HepG2 (cell line): ENCODE measurements at regions not wholly inside any gene's neighbourhood (a gene's known extent, or its start where the extent isn't known, plus 50 kb on each side); places are given as distances from the start of the nearest gene placed in this dataset.

Source experiments
- CBFB ChIP-seq: sonication (generic); formaldehyde crosslinking; IDR thresholded peaks from 2 replicates; pipeline ENCODE4 v1.4.0; 2020; ENCODE audit warnings: missing genetic modification reagents
- GATA4 ChIP-seq: sonication (generic); IDR thresholded peaks from 2 replicates; pipeline ENCODE4 v1.6.1; 2016; ENCODE audit warnings: antibody characterized with exemption, low read depth, borderline replicate concordance
- KDM6A ChIP-seq: IDR thresholded peaks from 2 replicates; pipeline ENCODE4 v1.6.1; 2016; ENCODE audit warnings: low read depth
- SIX1 ChIP-seq: sonication (generic); formaldehyde crosslinking; IDR thresholded peaks from 2 replicates; pipeline ENCODE4 v1.4.0; 2020; ENCODE audit warnings: missing genetic modification reagents, borderline replicate concordance
- ZBED4 ChIP-seq: sonication (generic); formaldehyde crosslinking; IDR thresholded peaks from 2 replicates; pipeline ENCODE4 v1.4.0; 2020; ENCODE audit warnings: missing genetic modification reagents, borderline replicate concordance
- ZNF33A ChIP-seq: sonication (generic); formaldehyde crosslinking; IDR thresholded peaks from 2 replicates; pipeline ENCODE4 v1.5.1; 2020; ENCODE audit warnings: missing genetic modification reagents, mild to moderate bottlenecking, moderate library complexity, borderline replicate concordance
- ZNF34 ChIP-seq: sonication (generic); formaldehyde crosslinking; IDR thresholded peaks from 2 replicates; pipeline ENCODE4 v1.4.0; 2020; ENCODE audit warnings: mild to moderate bottlenecking, missing genetic modification reagents, borderline replicate concordance
- ZNF598 ChIP-seq: sonication (generic); formaldehyde crosslinking; IDR thresholded peaks from 2 replicates; pipeline ENCODE4 v1.5.1; 2020; ENCODE audit warnings: mild to moderate bottlenecking, missing genetic modification reagents, borderline replicate concordance
- ZNF609 ChIP-seq: sonication (generic); formaldehyde crosslinking; IDR thresholded peaks from 2 replicates; pipeline ENCODE4 v1.4.0; 2020; ENCODE audit warnings: mild to moderate bottlenecking, missing genetic modification reagents, borderline replicate concordance
- TF ChIP-seq, protein P1 (sequence below): sonication (generic); formaldehyde crosslinking; IDR thresholded peaks from 2 replicates; pipeline ENCODE4 v1.5.0; 2020; ENCODE audit warnings: mild to moderate bottlenecking, missing genetic modification reagents
- TF ChIP-seq, protein P2 (sequence below), 2 experiments: sonication (generic) in 1 of 2; formaldehyde crosslinking in 1 of 2; IDR thresholded peaks; 2 replicates each; pipeline versions ENCODE4 v1.6.1 to v1.9.0; 2014 to 2022; ENCODE audit warnings: antibody characterized with exemption in 1 of 2, borderline replicate concordance in 1 of 2, inconsistent platforms in 1 of 2, low read depth in 1 of 2, missing genetic modification reagents in 1 of 2

DNA sequence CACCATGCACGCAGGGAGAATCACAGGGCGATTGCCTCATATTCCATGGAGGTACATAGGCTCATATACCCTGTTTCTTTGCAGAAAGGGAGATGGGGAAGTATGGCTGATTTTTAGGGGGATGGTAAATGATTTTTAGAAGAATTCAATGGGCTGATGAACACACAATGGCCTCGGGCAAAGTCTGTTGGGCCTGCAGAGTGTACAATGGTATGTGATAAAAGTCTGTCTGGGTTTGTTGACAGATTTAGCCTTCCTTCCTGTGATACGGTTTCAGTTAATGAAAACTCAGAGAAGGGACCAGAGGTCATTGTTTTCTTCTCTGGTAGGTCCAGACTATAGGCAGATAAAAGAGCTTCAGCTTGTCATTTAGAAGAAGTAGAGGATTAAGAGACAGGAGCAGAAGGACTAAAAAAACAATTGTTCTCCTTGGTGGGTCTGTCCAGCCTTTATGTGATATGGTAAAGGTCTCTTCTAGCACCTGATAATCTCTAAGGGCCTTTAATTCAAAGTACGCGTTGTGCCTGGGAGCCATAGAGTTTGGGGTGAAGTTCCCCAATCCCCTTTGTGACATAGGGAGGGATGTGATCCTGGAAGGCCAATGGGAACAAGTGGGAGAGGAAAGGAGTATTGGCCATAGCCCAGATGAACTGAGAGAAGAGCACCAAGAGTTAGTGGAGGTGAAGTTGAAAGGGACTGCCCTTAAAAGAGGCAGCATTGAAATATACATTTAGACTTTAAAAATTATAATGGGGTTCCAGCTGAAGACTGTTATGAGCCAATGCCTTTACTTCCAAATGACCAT is 107.5 kb upstream of the SERPINE2 start (continued):
- TF ChIP-seq ZNF609 (CRISPR knock-in tag) (peak; percentile 73), ZBED4 (CRISPR knock-in tag) (peak; percentile 89; the same call in 1 of the 2 replicates), SIX1 (CRISPR knock-in tag) (peak; percentile 81; the same call in 1 of the 2 replicates), ZNF34 (CRISPR knock-in tag) (0 out of 2 replicates have a peak, but pooled peaks have one; percentile 54), ZNF33A (CRISPR knock-in tag) (no peak), ZNF598 (no peak), CBFB (CRISPR knock-in tag) (no peak), GATA4 (peak; percentile 91; the same call in 1 of the 2 replicates), KDM6A (CRISPR knock-in tag) (peak; percentile 88)
- TF ChIP-seq, protein P1, sequence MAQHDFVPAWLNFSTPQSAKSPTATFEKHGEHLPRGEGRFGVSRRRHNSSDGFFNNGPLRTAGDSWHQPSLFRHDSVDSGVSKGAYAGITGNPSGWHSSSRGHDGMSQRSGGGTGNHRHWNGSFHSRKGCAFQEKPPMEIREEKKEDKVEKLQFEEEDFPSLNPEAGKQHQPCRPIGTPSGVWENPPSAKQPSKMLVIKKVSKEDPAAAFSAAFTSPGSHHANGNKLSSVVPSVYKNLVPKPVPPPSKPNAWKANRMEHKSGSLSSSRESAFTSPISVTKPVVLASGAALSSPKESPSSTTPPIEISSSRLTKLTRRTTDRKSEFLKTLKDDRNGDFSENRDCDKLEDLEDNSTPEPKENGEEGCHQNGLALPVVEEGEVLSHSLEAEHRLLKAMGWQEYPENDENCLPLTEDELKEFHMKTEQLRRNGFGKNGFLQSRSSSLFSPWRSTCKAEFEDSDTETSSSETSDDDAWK (CRISPR knock-in tag), result no peak
- TF ChIP-seq, protein P2, sequence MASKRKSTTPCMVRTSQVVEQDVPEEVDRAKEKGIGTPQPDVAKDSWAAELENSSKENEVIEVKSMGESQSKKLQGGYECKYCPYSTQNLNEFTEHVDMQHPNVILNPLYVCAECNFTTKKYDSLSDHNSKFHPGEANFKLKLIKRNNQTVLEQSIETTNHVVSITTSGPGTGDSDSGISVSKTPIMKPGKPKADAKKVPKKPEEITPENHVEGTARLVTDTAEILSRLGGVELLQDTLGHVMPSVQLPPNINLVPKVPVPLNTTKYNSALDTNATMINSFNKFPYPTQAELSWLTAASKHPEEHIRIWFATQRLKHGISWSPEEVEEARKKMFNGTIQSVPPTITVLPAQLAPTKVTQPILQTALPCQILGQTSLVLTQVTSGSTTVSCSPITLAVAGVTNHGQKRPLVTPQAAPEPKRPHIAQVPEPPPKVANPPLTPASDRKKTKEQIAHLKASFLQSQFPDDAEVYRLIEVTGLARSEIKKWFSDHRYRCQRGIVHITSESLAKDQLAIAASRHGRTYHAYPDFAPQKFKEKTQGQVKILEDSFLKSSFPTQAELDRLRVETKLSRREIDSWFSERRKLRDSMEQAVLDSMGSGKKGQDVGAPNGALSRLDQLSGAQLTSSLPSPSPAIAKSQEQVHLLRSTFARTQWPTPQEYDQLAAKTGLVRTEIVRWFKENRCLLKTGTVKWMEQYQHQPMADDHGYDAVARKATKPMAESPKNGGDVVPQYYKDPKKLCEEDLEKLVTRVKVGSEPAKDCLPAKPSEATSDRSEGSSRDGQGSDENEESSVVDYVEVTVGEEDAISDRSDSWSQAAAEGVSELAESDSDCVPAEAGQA (IDR thresholded peaks at IDR 0.05; ENCODE audit: low read depth), result no peak
- TF ChIP-seq, protein P2 (CRISPR knock-in tag; IDR thresholded peaks at IDR 0.05; ENCODE audit: borderline replicate concordance), result peak; percentile 59; the same call in 1 of the 2 replicates
